ENCODE measurements at regions not wholly inside any gene's neighbourhood (a gene's known extent, or its start where the extent isn't known, plus 50 kb on each side); places are given as distances from the start of the nearest gene placed in this dataset.

DNA sequence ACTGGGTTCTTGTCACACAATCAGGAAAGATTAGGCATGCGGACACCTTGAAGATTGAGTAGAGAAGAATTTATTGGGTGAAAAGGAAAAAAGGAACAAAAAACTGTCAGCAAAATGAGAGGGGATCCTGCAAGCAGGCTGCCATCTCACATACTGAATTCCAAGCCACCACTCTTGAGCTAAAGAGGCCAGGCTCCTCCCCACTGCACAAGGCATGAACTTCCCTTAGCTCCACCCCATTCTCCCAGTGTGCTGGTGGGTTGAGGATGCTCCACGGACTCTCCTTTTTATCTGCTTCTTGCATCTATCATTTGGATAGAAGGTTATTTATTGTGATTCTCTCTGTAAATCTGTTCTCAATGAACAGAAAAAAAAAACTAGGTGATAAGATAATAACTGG is 79.6 kb downstream of the ANKRD7 start:
- TF ChIP-seq RAD21 (IDR thresholded peaks at IDR 0.05), result no peak
- no peak for TF ChIP-seq JUND (IDR thresholded peaks at IDR 0.05)
- no peak for TF ChIP-seq EGR1 (IDR thresholded peaks at IDR 0.05; ENCODE audit: low read depth in 2 of 2)
- TF ChIP-seq NR2F2 (IDR thresholded peaks at IDR 0.05), result no peak
- no peak for TF ChIP-seq YY1 (IDR thresholded peaks at IDR 0.05)
- no peak for TF ChIP-seq HNF4G (IDR thresholded peaks at IDR 0.05)
- TF ChIP-seq, protein P1, sequence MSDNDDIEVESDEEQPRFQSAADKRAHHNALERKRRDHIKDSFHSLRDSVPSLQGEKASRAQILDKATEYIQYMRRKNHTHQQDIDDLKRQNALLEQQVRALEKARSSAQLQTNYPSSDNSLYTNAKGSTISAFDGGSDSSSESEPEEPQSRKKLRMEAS (IDR thresholded peaks at IDR 0.05), result no peak
- H3K4me1 ChIP-seq (ENCODE audit: control insufficient read depth in 4 of 4, insufficient read depth in 4 of 4, low read length in 3 of 4), result no peaks in the 10 kb centered on the region
- WGBS, result 70% methylated on average over 2 of the region's 2 CpGs
- no peak for DNase-seq (ENCODE audit: low spot score)
- H3K27me3 ChIP-seq (ENCODE audit: control insufficient read depth in 4 of 4, insufficient read depth in 4 of 4, low read length in 3 of 4), result peaks cover 0 to 3% (median 0%) of the 10 kb centered on the region in 4 donors
- no peak overlapping the region for H3K4me3 ChIP-seq (ENCODE audit: low read depth in 1 of 3, low read length in 3 of 3)
- H3K36me3 ChIP-seq (ENCODE audit: control insufficient read depth in 4 of 4, insufficient read depth in 3 of 4, low read depth in 1 of 4, low read length in 3 of 4), result no peaks in the 10 kb centered on the region
- no peak overlapping the region for H3K27ac ChIP-seq (ENCODE audit: low read depth in 1 of 2, low read length in 2 of 2)
- no peak overlapping the region for H3K9ac ChIP-seq (ENCODE audit: low read depth in 1 of 2, low read length in 2 of 2)
- H3K9me3 ChIP-seq (ENCODE audit: control insufficient read depth in 4 of 4, low read length in 3 of 4), result no peaks in the 10 kb centered on the region

DNA sequence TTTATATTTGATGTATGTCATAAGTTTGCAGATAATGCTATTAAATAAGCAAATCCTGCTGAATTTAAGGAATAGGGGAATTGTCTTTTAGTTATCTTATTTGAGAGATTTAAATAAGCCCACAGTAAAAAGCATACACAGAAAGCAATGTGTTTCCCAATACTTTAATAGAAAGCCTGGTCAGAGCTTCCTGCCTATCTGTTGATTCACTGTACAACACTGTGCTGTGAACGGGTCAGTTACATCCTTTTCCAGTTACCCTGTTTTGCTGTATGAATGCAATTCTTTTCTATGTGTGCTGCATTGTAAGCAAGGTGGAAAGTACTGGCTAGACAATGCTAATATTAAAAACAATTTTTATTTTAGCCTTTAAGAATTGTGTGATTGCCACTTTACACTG is 81.2 kb downstream of the ANKRD7 start:
- no peaks in the 10 kb centered on the region for H3K4me1 ChIP-seq (ENCODE audit: control insufficient read depth in 4 of 4, insufficient read depth in 4 of 4, low read length in 3 of 4)
- no peaks in the 10 kb centered on the region for H3K36me3 ChIP-seq (ENCODE audit: control insufficient read depth in 4 of 4, insufficient read depth in 3 of 4, low read depth in 1 of 4, low read length in 3 of 4)
- H3K4me3 ChIP-seq (ENCODE audit: low read depth in 1 of 3, low read length in 3 of 3), result no peak overlapping the region
- TF ChIP-seq NR2F2 (IDR thresholded peaks at IDR 0.05) (no peak), EGR1 (IDR thresholded peaks at IDR 0.05; ENCODE audit: low read depth in 2 of 2) (no peak), YY1 (IDR thresholded peaks at IDR 0.05) (no peak), GABPA (IDR thresholded peaks at IDR 0.05 in 1 of 2, conservative IDR thresholded peaks at IDR 0.05 in 1 of 2) (no peak), FOXA2 (IDR thresholded peaks at IDR 0.05) (no peak), HNF4G (IDR thresholded peaks at IDR 0.05) (no peak), FOXA1 (IDR thresholded peaks at IDR 0.05) (no peak), SP1 (IDR thresholded peaks at IDR 0.05) (no peak), RXRA (IDR thresholded peaks at IDR 0.05) (no peak)
- TF ChIP-seq, protein P2, sequence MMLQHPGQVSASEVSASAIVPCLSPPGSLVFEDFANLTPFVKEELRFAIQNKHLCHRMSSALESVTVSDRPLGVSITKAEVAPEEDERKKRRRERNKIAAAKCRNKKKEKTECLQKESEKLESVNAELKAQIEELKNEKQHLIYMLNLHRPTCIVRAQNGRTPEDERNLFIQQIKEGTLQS (IDR thresholded peaks at IDR 0.05), result no peak
- TF ChIP-seq, protein P3, sequence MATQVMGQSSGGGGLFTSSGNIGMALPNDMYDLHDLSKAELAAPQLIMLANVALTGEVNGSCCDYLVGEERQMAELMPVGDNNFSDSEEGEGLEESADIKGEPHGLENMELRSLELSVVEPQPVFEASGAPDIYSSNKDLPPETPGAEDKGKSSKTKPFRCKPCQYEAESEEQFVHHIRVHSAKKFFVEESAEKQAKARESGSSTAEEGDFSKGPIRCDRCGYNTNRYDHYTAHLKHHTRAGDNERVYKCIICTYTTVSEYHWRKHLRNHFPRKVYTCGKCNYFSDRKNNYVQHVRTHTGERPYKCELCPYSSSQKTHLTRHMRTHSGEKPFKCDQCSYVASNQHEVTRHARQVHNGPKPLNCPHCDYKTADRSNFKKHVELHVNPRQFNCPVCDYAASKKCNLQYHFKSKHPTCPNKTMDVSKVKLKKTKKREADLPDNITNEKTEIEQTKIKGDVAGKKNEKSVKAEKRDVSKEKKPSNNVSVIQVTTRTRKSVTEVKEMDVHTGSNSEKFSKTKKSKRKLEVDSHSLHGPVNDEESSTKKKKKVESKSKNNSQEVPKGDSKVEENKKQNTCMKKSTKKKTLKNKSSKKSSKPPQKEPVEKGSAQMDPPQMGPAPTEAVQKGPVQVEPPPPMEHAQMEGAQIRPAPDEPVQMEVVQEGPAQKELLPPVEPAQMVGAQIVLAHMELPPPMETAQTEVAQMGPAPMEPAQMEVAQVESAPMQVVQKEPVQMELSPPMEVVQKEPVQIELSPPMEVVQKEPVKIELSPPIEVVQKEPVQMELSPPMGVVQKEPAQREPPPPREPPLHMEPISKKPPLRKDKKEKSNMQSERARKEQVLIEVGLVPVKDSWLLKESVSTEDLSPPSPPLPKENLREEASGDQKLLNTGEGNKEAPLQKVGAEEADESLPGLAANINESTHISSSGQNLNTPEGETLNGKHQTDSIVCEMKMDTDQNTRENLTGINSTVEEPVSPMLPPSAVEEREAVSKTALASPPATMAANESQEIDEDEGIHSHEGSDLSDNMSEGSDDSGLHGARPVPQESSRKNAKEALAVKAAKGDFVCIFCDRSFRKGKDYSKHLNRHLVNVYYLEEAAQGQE (IDR thresholded peaks at IDR 0.05), result no peak
- TF ChIP-seq, protein P4, sequence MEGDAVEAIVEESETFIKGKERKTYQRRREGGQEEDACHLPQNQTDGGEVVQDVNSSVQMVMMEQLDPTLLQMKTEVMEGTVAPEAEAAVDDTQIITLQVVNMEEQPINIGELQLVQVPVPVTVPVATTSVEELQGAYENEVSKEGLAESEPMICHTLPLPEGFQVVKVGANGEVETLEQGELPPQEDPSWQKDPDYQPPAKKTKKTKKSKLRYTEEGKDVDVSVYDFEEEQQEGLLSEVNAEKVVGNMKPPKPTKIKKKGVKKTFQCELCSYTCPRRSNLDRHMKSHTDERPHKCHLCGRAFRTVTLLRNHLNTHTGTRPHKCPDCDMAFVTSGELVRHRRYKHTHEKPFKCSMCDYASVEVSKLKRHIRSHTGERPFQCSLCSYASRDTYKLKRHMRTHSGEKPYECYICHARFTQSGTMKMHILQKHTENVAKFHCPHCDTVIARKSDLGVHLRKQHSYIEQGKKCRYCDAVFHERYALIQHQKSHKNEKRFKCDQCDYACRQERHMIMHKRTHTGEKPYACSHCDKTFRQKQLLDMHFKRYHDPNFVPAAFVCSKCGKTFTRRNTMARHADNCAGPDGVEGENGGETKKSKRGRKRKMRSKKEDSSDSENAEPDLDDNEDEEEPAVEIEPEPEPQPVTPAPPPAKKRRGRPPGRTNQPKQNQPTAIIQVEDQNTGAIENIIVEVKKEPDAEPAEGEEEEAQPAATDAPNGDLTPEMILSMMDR (IDR thresholded peaks at IDR 0.05; ENCODE audit: low read depth, low read length, missing input control), result no peak
- DNase-seq (ENCODE audit: low spot score), result no peak
- no peaks in the 10 kb centered on the region for H3K9me3 ChIP-seq (ENCODE audit: control insufficient read depth in 4 of 4, low read length in 3 of 4)
- H3K27me3 ChIP-seq (ENCODE audit: control insufficient read depth in 4 of 4, insufficient read depth in 4 of 4, low read length in 3 of 4), result peaks cover 0 to 3% (median 0%) of the 10 kb centered on the region in 4 donors
- H3K9ac ChIP-seq (ENCODE audit: low read depth in 1 of 2, low read length in 2 of 2), result no peak overlapping the region
- 49% methylated on average over 1 of the region's 1 CpG for WGBS
- no peak overlapping the region for H3K27ac ChIP-seq (ENCODE audit: low read depth in 1 of 2, low read length in 2 of 2)

All from liver (tissue), 8 donors.